IMR-90 (cell line): ENCODE measurements at regions not wholly inside any gene's neighbourhood (a gene's known extent, or its start where the extent isn't known, plus 50 kb on each side); places are given as distances from the start of the nearest gene placed in this dataset.

Experiments
- ATAC-seq: fragments of 200-7000 bp; cut with Tn5 transposase; 2 replicates; pipeline ENCODE4 v1.9.1; 2020; ENCODE audit warnings: low read depth, mild to moderate bottlenecking, moderate library complexity
- BruUV-seq: library from RNA; stranded (reverse); fragments of 400-500 nt; replicated peaks from 2 replicates; lab custom pipeline; 2021; lab: Mats Ljungman, UMichigan
- CTCF ChIA-PET: fragments of 300-600 bp; formaldehyde crosslinking; extraction: SDS; loops from one replicate; lab custom pipeline; 2021; ENCODE audit warnings: antibody characterized with exemption; lab: Yijun Ruan, JAX
- POLR2A ChIA-PET: fragments of 300-600 bp; sonication (Branson Sonifier 250); formaldehyde crosslinking; loops from one replicate; lab custom pipeline; 2022; ENCODE audit warnings: antibody characterized with exemption; ENCODE audit not compliant: unreplicated experiment; lab: Charles Lee
- DNase-seq: peaks from one replicate; pipeline ENCODE4 v3.0.0; 2013
- H2AFZ ChIP-seq: replicated peaks from 2 replicates; pipeline ENCODE3; 2013; ENCODE audit warnings: low read length, mild to moderate bottlenecking; ENCODE audit not compliant: poor library complexity
- H2AK5ac ChIP-seq: 2 replicates; pipeline ENCODE4 v1.6.1; 2013; ENCODE audit warnings: low read depth, low read length, inconsistent platforms
- H2AK9ac ChIP-seq: replicated peaks from 2 replicates; pipeline ENCODE3; 2013; ENCODE audit warnings: mild to moderate bottlenecking, low read depth, low read length, moderate library complexity; ENCODE audit not compliant: poor library complexity
- H2BK120ac ChIP-seq: 2 replicates; pipeline ENCODE4 v1.6.1; 2013; ENCODE audit warnings: low read depth, low read length, inconsistent platforms
- H2BK15ac ChIP-seq: 3 replicates; pipeline ENCODE4 v1.6.1; 2013; ENCODE audit warnings: low read depth, low read length, inconsistent platforms
- H2BK20ac ChIP-seq: 2 replicates; pipeline ENCODE4 v1.6.1; 2013; ENCODE audit warnings: low read depth, mild to moderate bottlenecking, inconsistent platforms, low read length, moderate library complexity
- H2BK5ac ChIP-seq: 2 replicates; pipeline ENCODE4 v1.6.1; 2013; ENCODE audit warnings: mild to moderate bottlenecking, low read depth, low read length, inconsistent platforms; ENCODE audit not compliant: poor library complexity, severe bottlenecking
- H3K14ac ChIP-seq: replicated peaks from 2 replicates; pipeline ENCODE4 v1.6.1; 2013; ENCODE audit warnings: low read depth, low read length, inconsistent platforms
- H3K18ac ChIP-seq: 2 replicates; pipeline ENCODE4 v1.6.1; 2013; ENCODE audit warnings: low read depth, low read length, control low read depth
- H3K23ac ChIP-seq: 2 replicates; pipeline ENCODE4 v1.6.1; 2013; ENCODE audit warnings: low read depth, low read length, inconsistent platforms
- H3K27ac ChIP-seq: 2 replicates; pipeline ENCODE4 v1.5.1; 2013; ENCODE audit warnings: mild to moderate bottlenecking, control low read depth, low read length; ENCODE audit not compliant: insufficient read depth
- H3K27me3 ChIP-seq: 2 replicates; pipeline ENCODE4 v1.6.1; 2013; ENCODE audit warnings: low read length; ENCODE audit not compliant: control insufficient read depth, insufficient read depth
- H3K36me3 ChIP-seq: 2 replicates; pipeline ENCODE4 v1.6.1; 2013; ENCODE audit warnings: low read length, mixed read lengths; ENCODE audit not compliant: control insufficient read depth, insufficient read depth
- H3K4ac ChIP-seq: 2 replicates; pipeline ENCODE4 v1.6.1; 2013; ENCODE audit warnings: low read depth, low read length, inconsistent platforms
- H3K4me1 ChIP-seq: 2 replicates; pipeline ENCODE4 v1.6.1; 2013; ENCODE audit warnings: low read length, mixed read lengths; ENCODE audit not compliant: control insufficient read depth, insufficient read depth
- H3K4me2 ChIP-seq: 2 replicates; pipeline ENCODE4 v1.6.1; 2013; ENCODE audit warnings: low read depth, mild to moderate bottlenecking, control low read depth, low read length, moderate library complexity
- H3K4me3 ChIP-seq: 2 replicates; pipeline ENCODE4 v1.5.1; 2013; ENCODE audit warnings: low read depth, mild to moderate bottlenecking, control low read depth, low read length, moderate library complexity; ENCODE audit not compliant: insufficient read depth
- H3K56ac ChIP-seq: 2 replicates; pipeline ENCODE4 v1.6.1; 2013; ENCODE audit warnings: low read length, inconsistent platforms; ENCODE audit not compliant: insufficient read depth; ENCODE audit errors: extremely low read depth
- H3K79me1 ChIP-seq, 2 experiments: 2 replicates each; pipeline ENCODE4 v1.6.1; 2013; ENCODE audit warnings: low read length in 2 of 2, inconsistent platforms in 1 of 2, low read depth in 1 of 2
- H3K9ac ChIP-seq: 2 replicates; pipeline ENCODE4 v1.6.1; 2013; ENCODE audit warnings: low read depth, low read length, control low read depth
- H3K9me1 ChIP-seq: 2 replicates; pipeline ENCODE4 v1.6.1; 2013; ENCODE audit warnings: low read length, inconsistent platforms; ENCODE audit not compliant: insufficient read depth
- H3K9me3 ChIP-seq: 2 replicates; pipeline ENCODE4 v1.6.1; 2013; ENCODE audit warnings: low read length; ENCODE audit not compliant: control insufficient read depth, insufficient read depth
- H4K20me1 ChIP-seq: 2 replicates; pipeline ENCODE4 v1.6.1; 2013; ENCODE audit warnings: low read length, inconsistent platforms; ENCODE audit not compliant: insufficient read depth
- H4K5ac ChIP-seq: 2 replicates; pipeline ENCODE4 v1.6.1; 2013; ENCODE audit warnings: mild to moderate bottlenecking, low read depth, low read length, control low read depth
- H4K8ac ChIP-seq, 2 experiments: 2 replicates each; pipeline ENCODE4 v1.6.1; 2013; ENCODE audit warnings: low read depth in 2 of 2, low read length in 2 of 2, control low read depth in 1 of 2, inconsistent platforms in 1 of 2
- H4K91ac ChIP-seq: 2 replicates; pipeline ENCODE4 v1.6.1; 2013; ENCODE audit warnings: low read depth, low read length, inconsistent platforms; ENCODE audit not compliant: insufficient read depth
- CEBPB ChIP-seq: IDR thresholded peaks from 2 replicates; pipeline ENCODE4 v1.6.1; 2012; ENCODE audit warnings: low read depth, low read length, improper control_type of control experiment
- MAFK ChIP-seq: IDR thresholded peaks from 2 replicates; pipeline ENCODE4 v1.6.1; 2012; ENCODE audit warnings: low read depth, low read length, improper control_type of control experiment
- MAZ ChIP-seq: IDR thresholded peaks from 2 replicates; pipeline ENCODE4 v1.6.1; 2012; ENCODE audit warnings: low read depth, mild to moderate bottlenecking, low read length, improper control_type of control experiment, moderate library complexity, borderline replicate concordance
- MXI1 ChIP-seq: IDR thresholded peaks from 2 replicates; pipeline ENCODE4 v1.6.1; 2012; ENCODE audit warnings: low read depth, mild to moderate bottlenecking, low read length, moderate library complexity, borderline replicate concordance
- POLR2A ChIP-seq: IDR thresholded peaks from 2 replicates; pipeline ENCODE4 v1.6.1; 2012; ENCODE audit warnings: mild to moderate bottlenecking, low read depth, low read length
- RCOR1 ChIP-seq: IDR thresholded peaks from 2 replicates; pipeline ENCODE4 v1.6.1; 2012; ENCODE audit warnings: mild to moderate bottlenecking, low read length, improper control_type of control experiment; ENCODE audit not compliant: insufficient replicate concordance
- WGBS, 2 experiments: methylation state at CpG; one replicate each; pipeline versions ENCODE4 v1.1.5 to v1.1.7; 2013; ENCODE audit warnings: missing lambda C conversion rate in 2 of 2; ENCODE audit not compliant: insufficient read length in 1 of 2; ENCODE audit errors: extremely low coverage in 2 of 2; 5-methylcytosine and 5-hydroxymethylcytosine counted together
- dilution Hi-C: fragments of 300-500 bp; cut with HindIII; formaldehyde crosslinking; loops from one replicate; pipeline ENCODE4 v1.14.3; 2018; ENCODE audit warnings: low sequenced_read_pairs; ENCODE audit not compliant: unreplicated experiment
- in situ Hi-C: fragments of 300-500 bp; cut with MboI; formaldehyde crosslinking; loops from 3 replicates; pipeline ENCODE4 v1.14.3; 2019; ENCODE audit warnings: low sequenced_read_pairs, inconsistent platforms, mixed read lengths
- intact Hi-C: fragments of 100-400 bp; cut with micrococcal nuclease; formaldehyde crosslinking; loops from 2 replicates; pipeline ENCODE4 v1.10.0; 2022
- TF ChIP-seq, protein P1 (sequence below): fragments of 150-350 bp; IDR thresholded peaks from 2 replicates; pipeline ENCODE4 v1.6.1; 2016; ENCODE audit warnings: low read depth, mild to moderate bottlenecking, low read length, moderate library complexity, borderline replicate concordance

DNA sequence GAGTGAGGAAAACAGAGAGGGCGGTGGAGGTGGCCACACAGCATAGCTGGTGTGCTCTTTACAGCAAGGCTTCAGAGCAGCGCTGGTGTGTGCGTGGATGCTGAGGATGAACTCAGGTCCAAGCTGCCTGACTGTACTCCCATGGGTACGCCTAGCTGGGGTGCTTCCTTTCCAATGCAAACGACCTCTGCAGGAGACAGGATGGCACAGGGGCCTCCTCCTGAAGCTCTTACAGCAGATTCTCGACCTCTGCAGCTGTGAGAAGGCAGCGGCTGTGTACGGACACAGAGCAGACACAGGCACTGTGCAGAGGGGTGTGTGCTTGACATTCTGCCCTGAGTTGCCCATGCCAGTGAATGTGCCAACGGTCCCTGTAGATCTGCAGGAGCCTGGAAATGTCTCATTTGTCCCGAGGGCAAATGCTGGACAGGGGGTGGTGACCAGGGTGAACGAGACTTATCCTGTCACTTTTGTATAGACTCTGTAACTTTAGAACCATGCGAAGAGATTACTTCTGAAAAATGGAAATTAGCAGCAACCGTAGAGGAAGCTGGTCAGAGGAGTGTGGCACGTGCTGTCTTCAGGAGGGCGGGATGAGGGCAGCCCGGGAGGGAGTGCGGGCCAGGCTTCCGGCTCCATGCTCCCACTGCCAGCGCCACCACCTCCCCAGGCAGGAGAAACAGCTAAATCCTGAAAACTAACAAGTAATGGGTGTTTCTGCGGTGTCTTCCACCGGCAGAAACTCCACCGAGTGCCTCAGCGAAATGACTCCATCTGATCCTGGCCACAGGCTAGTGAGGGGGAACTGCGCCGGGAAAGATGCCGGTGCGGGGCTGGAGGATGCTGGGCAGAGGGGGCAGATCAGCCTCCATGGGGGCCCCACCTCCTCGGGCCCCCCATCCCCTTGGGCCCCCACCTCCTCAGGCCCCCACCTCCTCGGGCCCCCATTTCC is 120.9 kb upstream of the RPS6KA2 start:
- Histone ChIP-seq H4K91ac (no peak overlapping the region), H3K9me3 (peaks cover 3% of the 10 kb centered on the region), H2AFZ (no peak overlapping the region), H4K5ac (no peak overlapping the region), H2BK5ac (no peak overlapping the region), H3K56ac (no peak overlapping the region), H3K9ac (no peak overlapping the region), H3K27ac (no peak overlapping the region), H3K79me1 (no peaks in the 10 kb centered on the region), H2BK15ac (no peak overlapping the region), H3K9me1 (no peaks in the 10 kb centered on the region), H3K4me1 (peaks cover under 1% of the 10 kb centered on the region; the same call in 1 of the 2 replicates), H3K4me3 (no peak overlapping the region), H2BK20ac (no peak overlapping the region), H4K8ac (no peak overlapping the region), H2BK120ac (no peak overlapping the region), H3K23ac (no peak overlapping the region), H3K27me3 (peaks cover 12% of the 10 kb centered on the region; the same call in 1 of the 2 replicates), H3K4me2 (no peak overlapping the region), H3K14ac (no peak overlapping the region), H3K4ac (no peak overlapping the region), H3K36me3 (no peaks in the 10 kb centered on the region), H2AK5ac (no peak overlapping the region), H3K18ac (no peak overlapping the region), H2AK9ac (no peak overlapping the region), H4K20me1 (no peaks in the 10 kb centered on the region)
- WGBS, 2 experiments: 69% methylated on average over 10 of the region's 29 CpGs; no CpG with 5 or more reads in 1 of the 2 experiments
- in situ Hi-C loops: no loop called here
- intact Hi-C loops: no loop called here
- no peak for ATAC-seq
- TF ChIP-seq, protein P1, sequence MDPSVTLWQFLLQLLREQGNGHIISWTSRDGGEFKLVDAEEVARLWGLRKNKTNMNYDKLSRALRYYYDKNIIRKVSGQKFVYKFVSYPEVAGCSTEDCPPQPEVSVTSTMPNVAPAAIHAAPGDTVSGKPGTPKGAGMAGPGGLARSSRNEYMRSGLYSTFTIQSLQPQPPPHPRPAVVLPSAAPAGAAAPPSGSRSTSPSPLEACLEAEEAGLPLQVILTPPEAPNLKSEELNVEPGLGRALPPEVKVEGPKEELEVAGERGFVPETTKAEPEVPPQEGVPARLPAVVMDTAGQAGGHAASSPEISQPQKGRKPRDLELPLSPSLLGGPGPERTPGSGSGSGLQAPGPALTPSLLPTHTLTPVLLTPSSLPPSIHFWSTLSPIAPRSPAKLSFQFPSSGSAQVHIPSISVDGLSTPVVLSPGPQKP: no peak
- TF ChIP-seq CEBPB: no peak
- no peak for TF ChIP-seq MAFK
- no peak for TF ChIP-seq MXI1
- TF ChIP-seq RCOR1: no peak
- TF ChIP-seq POLR2A: no peak
- no peak for TF ChIP-seq MAZ
- ChIA-PET CTCF (interaction anchor here (0.7 kb wide), 1 partner anchor 338 kb away, joined by 3 read pairs; no protein-coding TSS in a partner anchor), POLR2A (no interaction called here)
- BruUV-seq: no TSS peak
- dilution Hi-C loops: no loop called here
- no peak for DNase-seq
